ENCODE measurements at regions not wholly inside any gene's neighbourhood (a gene's known extent, or its start where the extent isn't known, plus 50 kb on each side); places are given as distances from the start of the nearest gene placed in this dataset.

DNA sequence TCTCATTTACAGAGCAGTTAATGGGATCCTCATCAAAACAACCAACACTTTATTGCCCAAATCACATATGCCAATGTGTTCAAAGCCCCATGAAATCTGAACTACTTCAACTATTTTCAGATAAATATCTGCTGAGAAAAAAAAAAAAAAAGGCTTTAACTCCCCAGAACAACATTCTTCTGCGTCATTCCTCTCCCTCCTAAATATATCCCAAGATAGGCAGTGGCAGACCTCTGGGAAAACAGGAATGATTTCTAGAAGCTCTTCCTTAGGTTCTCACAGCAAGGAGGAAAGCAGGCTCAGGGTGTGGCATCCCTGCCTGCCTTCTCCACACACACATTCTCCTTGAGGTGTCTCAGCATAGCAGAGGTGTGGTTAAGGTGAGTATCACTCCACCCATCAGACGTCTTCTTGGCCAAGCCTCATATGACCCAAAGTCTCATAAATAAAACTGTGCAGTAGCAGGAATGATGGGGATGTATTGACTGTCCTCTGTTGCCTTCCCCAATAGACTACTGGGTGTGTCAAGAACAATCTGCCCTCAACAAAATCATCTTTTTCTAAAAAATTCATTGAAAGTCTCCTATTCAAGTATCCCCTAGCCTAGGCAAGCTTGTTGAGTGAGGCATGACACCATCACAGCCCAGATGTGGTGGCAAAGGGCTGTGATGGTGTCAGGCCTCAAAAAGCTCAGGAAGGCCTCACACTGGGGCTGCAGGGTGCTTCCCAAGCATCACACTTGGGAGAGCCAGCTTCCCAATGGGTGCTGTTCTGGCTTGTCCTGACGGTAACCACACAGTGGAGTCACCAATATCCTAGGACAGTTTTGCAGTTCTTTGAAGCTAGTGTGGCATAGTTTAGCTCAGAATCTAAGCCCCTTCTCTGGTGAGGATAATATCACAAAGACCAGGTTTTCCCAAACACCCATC is 135.4 kb upstream of the SOX9 start:
- TF ChIP-seq POLR2A (IDR thresholded peaks at IDR 0.05; ENCODE audit: low read depth, low read length) (no peak), TAF1 (IDR thresholded peaks at IDR 0.05; ENCODE audit: low read depth, low read length) (no peak), POLR2AphosphoS5 (IDR thresholded peaks at IDR 0.05; ENCODE audit: low read depth, low read length) (no peak), SPI1 (IDR thresholded peaks at IDR 0.05; ENCODE audit: low read depth, low read length) (no peak)
